GM23248 (cell line): ENCODE measurements at regions not wholly inside any gene's neighbourhood (a gene's known extent, or its start where the extent isn't known, plus 50 kb on each side); places are given as distances from the start of the nearest gene placed in this dataset.
A peak's percentile ranks its signal among the peaks of the same experiment; 100 is the strongest.

Experiments
- DNase-seq: peaks from one replicate; pipeline ENCODE4 v3.0.0-alpha.2; 2015
- H2AFZ ChIP-seq: fragments of 200-600 bp; sonication (generic); 2 replicates; pipeline ENCODE4 v1.6.1; 2016; ENCODE audit warnings: antibody characterized with exemption
- H3F3A ChIP-seq: fragments of 200-600 bp; sonication (generic); 2 replicates; pipeline ENCODE4 v1.6.1; 2016; ENCODE audit warnings: mild to moderate bottlenecking, antibody characterized with exemption, mixed run types; ENCODE audit not compliant: insufficient read depth
- H3K27ac ChIP-seq: fragments of 200-600 bp; sonication (generic); 2 replicates; pipeline ENCODE4 v1.5.1; 2016; ENCODE audit warnings: mild to moderate bottlenecking
- H3K27me3 ChIP-seq: fragments of 200-600 bp; sonication (generic); replicated peaks from 2 replicates; pipeline ENCODE4 v1.6.1; 2016; ENCODE audit warnings: mild to moderate bottlenecking; ENCODE audit not compliant: insufficient read depth
- H3K36me3 ChIP-seq: fragments of 200-600 bp; sonication (generic); 2 replicates; pipeline ENCODE4 v1.6.1; 2016; ENCODE audit warnings: low read depth, mild to moderate bottlenecking
- H3K4me1 ChIP-seq: fragments of 200-600 bp; sonication (generic); 2 replicates; pipeline ENCODE4 v1.6.1; 2016; ENCODE audit warnings: mild to moderate bottlenecking; ENCODE audit not compliant: insufficient read depth
- H3K4me2 ChIP-seq: fragments of 200-600 bp; sonication (generic); one replicate; pipeline ENCODE4 v1.6.1; 2016; ENCODE audit warnings: mild to moderate bottlenecking; ENCODE audit not compliant: unreplicated experiment
- H3K4me3 ChIP-seq: fragments of 200-600 bp; sonication (generic); 2 replicates; pipeline ENCODE4 v1.5.1; 2016; ENCODE audit warnings: mild to moderate bottlenecking
- H3K79me2 ChIP-seq: fragments of 200-600 bp; sonication (generic); 2 replicates; pipeline ENCODE4 v1.6.1; 2016; ENCODE audit warnings: mild to moderate bottlenecking; ENCODE audit not compliant: insufficient read depth
- H3K9ac ChIP-seq: fragments of 200-600 bp; sonication (generic); 2 replicates; pipeline ENCODE4 v1.6.1; 2016; ENCODE audit warnings: mild to moderate bottlenecking
- H3K9me2 ChIP-seq: fragments of 200-600 bp; sonication (generic); 2 replicates; pipeline ENCODE4 v1.6.1; 2016; ENCODE audit warnings: mixed run types, mild to moderate bottlenecking, moderate library complexity; ENCODE audit not compliant: insufficient read depth
- H3K9me3 ChIP-seq: fragments of 200-600 bp; sonication (generic); one replicate; pipeline ENCODE4 v1.6.1; 2017; ENCODE audit warnings: low read depth
- H4K20me1 ChIP-seq: fragments of 200-600 bp; sonication (generic); 2 replicates; pipeline ENCODE4 v1.6.0; 2016; ENCODE audit not compliant: insufficient read depth
- EZH2 ChIP-seq: fragments of 200-600 bp; sonication (generic); IDR thresholded peaks from 2 replicates; pipeline ENCODE4 v1.6.1; 2018; ENCODE audit warnings: antibody characterized with exemption, mild to moderate bottlenecking; ENCODE audit not compliant: insufficient read depth, poor library complexity, severe bottlenecking
- EZH2phosphoT487 ChIP-seq: fragments of 200-600 bp; sonication (generic); IDR thresholded peaks from 2 replicates; pipeline ENCODE4 v1.6.1; 2018; ENCODE audit warnings: antibody characterized with exemption, moderate library complexity, mild to moderate bottlenecking, low read depth; ENCODE audit not compliant: insufficient read depth
- WGBS, 2 experiments: methylation state at CpG; one replicate each; pipeline ENCODE4 v1.1.6; 2015 to 2017; ENCODE audit warnings: low lambda C conversion rate in 2 of 2, low coverage in 1 of 2; ENCODE audit errors: missing lambda C conversion rate in 2 of 2; 5-methylcytosine and 5-hydroxymethylcytosine counted together
- in situ Hi-C: fragments of 300-500 bp; cut with MboI; formaldehyde crosslinking; loops from 2 replicates; pipeline ENCODE4 v1.15.0; 2020

DNA sequence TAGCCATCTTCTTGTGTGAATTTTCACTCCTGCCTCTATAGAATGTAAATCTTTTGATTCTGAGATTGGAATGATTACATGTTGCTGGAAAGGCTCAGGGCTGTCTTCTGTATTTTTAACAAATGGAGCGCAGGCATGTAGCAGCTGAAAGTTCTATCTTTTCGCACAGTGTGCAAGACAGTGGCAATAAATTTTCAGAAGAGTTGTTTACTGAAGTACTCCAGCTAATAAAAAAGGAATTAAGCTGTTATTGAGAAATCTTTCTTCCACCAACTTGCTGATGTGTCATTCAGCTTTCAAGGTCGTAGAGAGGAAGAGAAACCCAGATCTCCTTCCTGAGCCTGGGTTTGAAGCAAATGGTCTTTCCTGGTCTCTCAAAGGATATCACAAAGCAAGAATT is 122.0 kb upstream of the PUDP start:
- Histone ChIP-seq H3K9ac (no peak overlapping the region), H3F3A (peaks cover 8% of the 10 kb centered on the region; the same call in 1 of the 2 replicates), H3K4me3 (0 out of 2 replicates have a peak overlapping the region, but pooled peaks have one; percentile 12), H3K9me3 (no peaks in the 10 kb centered on the region), H3K79me2 (no peaks in the 10 kb centered on the region), H3K27ac (no peak overlapping the region), H2AFZ (no peak overlapping the region), H3K9me2 (no peaks in the 10 kb centered on the region), H4K20me1 (no peaks in the 10 kb centered on the region), H3K36me3 (no peaks in the 10 kb centered on the region), H3K4me2 (peak overlapping the region; percentile 65), H3K4me1 (peaks cover 25% of the 10 kb centered on the region), H3K27me3 (no peaks in the 10 kb centered on the region)
- 2 to 7% methylated on average over 3 of the region's 3 CpGs for WGBS, 2 experiments
- in situ Hi-C loops: no loop called here
- TF ChIP-seq EZH2phosphoT487 (no peak), EZH2 (no peak)
- DNase-seq: peak; percentile 58

GRCh38 chrX:7269589-7269988 is 121.6 kb upstream of the PUDP start:
- in situ Hi-C loops: no loop called here
- H3K9me2 ChIP-seq: no peaks in the 10 kb centered on the region
- no peaks in the 10 kb centered on the region for H3K27me3 ChIP-seq
- no peak for TF ChIP-seq EZH2phosphoT487
- no peak for TF ChIP-seq EZH2
- no peaks in the 10 kb centered on the region for H3K79me2 ChIP-seq
- H3K36me3 ChIP-seq: no peaks in the 10 kb centered on the region
- no peak overlapping the region for H3K27ac ChIP-seq
- peak overlapping the region; percentile 65 for H3K4me2 ChIP-seq
- H4K20me1 ChIP-seq: no peaks in the 10 kb centered on the region
- H3K9ac ChIP-seq: no peak overlapping the region
- H3K4me1 ChIP-seq: peaks cover 25% of the 10 kb centered on the region
- H2AFZ ChIP-seq: no peak overlapping the region
- peaks cover 8% of the 10 kb centered on the region; the same call in 1 of the 2 replicates for H3F3A ChIP-seq
- no peak for DNase-seq
- no peaks in the 10 kb centered on the region for H3K9me3 ChIP-seq
- WGBS, 2 experiments: 93 to 94% methylated on average over 5 of the region's 5 CpGs
- H3K4me3 ChIP-seq: 0 out of 2 replicates have a peak overlapping the region, but pooled peaks have one; percentile 12

DNA sequence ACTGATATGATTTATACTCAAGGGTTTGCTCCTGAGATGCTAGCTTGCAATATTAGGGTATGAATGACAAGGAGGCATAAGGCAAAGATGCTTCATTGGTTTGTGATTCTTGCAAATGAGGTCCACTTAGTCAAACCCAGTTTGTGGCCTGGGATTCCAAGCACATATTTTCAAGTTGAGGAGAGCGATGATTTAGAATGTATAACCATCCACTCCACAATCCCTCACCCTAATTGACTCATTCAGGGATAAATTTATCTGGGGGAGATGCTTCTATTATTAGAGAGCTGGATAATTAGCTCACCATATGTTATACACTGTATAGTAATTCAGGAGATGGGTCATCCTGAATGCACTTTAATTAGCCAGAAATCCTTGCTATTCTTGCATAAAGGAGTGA is 118.3 kb upstream of the PUDP start:
- Histone ChIP-seq H3K9me3 (no peaks in the 10 kb centered on the region), H2AFZ (no peak overlapping the region), H3K79me2 (no peaks in the 10 kb centered on the region), H3K27ac (no peak overlapping the region), H3K4me3 (no peak overlapping the region), H3K36me3 (no peaks in the 10 kb centered on the region), H3F3A (peaks cover 8% of the 10 kb centered on the region; the same call in 1 of the 2 replicates), H4K20me1 (no peaks in the 10 kb centered on the region), H3K4me2 (no peak overlapping the region), H3K27me3 (no peaks in the 10 kb centered on the region), H3K9ac (no peak overlapping the region), H3K4me1 (peaks cover 25% of the 10 kb centered on the region), H3K9me2 (no peaks in the 10 kb centered on the region)
- in situ Hi-C loops: no loop called here
- 0% methylated on average over 1 of the region's 1 CpG for WGBS, 2 experiments
- TF ChIP-seq EZH2phosphoT487: no peak
- no peak for TF ChIP-seq EZH2
- DNase-seq: peak; percentile 46

DNA sequence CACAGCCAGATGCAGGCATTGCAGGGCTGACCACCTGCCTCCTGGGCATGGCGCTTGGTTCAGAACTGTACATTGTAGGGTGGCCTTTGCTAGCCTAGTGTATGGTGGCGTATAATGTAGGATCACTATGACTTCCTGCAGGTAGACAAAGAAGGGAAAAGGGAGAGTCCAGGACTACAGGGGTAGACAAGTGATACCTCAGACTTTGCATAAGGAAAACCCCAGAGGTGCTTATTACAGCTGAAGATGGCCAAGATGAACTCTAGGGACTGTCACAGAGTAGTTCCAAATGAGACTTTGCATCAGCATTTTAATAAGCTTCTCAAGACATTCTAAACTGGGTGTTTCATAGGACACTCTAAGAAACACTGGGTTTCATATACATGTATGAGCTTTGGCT is 116.4 kb upstream of the PUDP start:
- Histone ChIP-seq H3F3A (peaks cover 4% of the 10 kb centered on the region; the same call in 1 of the 2 replicates), H4K20me1 (no peaks in the 10 kb centered on the region), H3K4me2 (no peak overlapping the region), H3K27me3 (no peaks in the 10 kb centered on the region), H2AFZ (no peak overlapping the region), H3K27ac (no peak overlapping the region), H3K9me2 (no peaks in the 10 kb centered on the region), H3K4me3 (no peak overlapping the region), H3K9me3 (no peaks in the 10 kb centered on the region), H3K79me2 (no peaks in the 10 kb centered on the region), H3K9ac (no peak overlapping the region), H3K36me3 (no peaks in the 10 kb centered on the region), H3K4me1 (peaks cover 15% of the 10 kb centered on the region)
- WGBS, 2 experiments: 94 to 95% methylated on average over 2 of the region's 2 CpGs
- DNase-seq: no peak
- no peak for TF ChIP-seq EZH2phosphoT487
- no peak for TF ChIP-seq EZH2
- in situ Hi-C loops: no loop called here

DNA sequence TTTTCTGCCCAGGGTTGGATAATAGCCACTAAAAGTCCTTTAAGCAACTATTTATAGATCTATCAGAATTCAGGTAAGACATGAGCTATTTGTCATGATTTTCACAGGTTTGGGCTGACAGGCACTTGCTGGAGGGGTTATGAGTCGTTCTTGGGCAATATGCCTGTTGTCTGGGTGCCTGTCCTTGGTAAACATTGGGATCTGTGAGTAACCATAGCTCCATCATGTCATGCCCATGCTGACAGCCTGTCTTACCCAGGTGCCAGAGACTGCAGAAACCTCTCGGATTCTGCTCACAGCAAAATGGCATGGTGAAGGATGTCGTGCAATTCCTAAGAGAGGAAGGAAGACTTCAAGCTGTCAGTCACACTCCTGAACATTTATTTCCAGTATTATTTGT is 116.0 kb upstream of the PUDP start:
- no peak overlapping the region for H3K4me3 ChIP-seq
- no peaks in the 10 kb centered on the region for H3K27me3 ChIP-seq
- in situ Hi-C loops: no loop called here
- 53 to 56% methylated on average over 3 of the region's 3 CpGs for WGBS, 2 experiments
- H3K9ac ChIP-seq: no peak overlapping the region
- H3K4me2 ChIP-seq: no peak overlapping the region
- no peaks in the 10 kb centered on the region for H3K9me2 ChIP-seq
- H3F3A ChIP-seq: peaks cover 4% of the 10 kb centered on the region; the same call in 1 of the 2 replicates
- TF ChIP-seq EZH2phosphoT487: no peak
- no peak for TF ChIP-seq EZH2
- H3K4me1 ChIP-seq: peaks cover 14% of the 10 kb centered on the region
- no peak overlapping the region for H2AFZ ChIP-seq
- H3K36me3 ChIP-seq: no peaks in the 10 kb centered on the region
- H3K27ac ChIP-seq: no peak overlapping the region
- no peaks in the 10 kb centered on the region for H3K9me3 ChIP-seq
- DNase-seq: peak; percentile 23
- H4K20me1 ChIP-seq: no peaks in the 10 kb centered on the region
- H3K79me2 ChIP-seq: no peaks in the 10 kb centered on the region
